ENCODE measurements at regions not wholly inside any gene's neighbourhood (a gene's known extent, or its start where the extent isn't known, plus 50 kb on each side); places are given as distances from the start of the nearest gene placed in this dataset.

DNA sequence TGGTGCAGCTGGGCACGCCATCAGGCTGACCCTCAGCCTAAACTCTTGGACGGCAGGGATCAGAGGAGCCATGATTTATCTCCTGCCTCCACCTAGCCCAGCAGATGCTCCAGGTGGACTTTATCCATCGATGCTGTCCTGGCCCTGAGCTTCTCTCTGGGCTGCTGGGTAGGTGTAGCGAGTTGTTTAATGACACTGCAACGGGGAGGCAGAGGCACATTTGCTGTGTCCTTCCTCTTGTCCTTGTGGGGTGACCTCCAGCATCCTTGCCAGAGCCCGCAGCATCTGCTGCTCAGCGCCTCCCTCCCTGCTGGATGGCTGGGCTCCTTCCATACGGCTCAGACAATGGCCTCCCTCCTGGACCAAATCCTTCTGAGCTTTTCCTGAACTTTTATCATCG is 103.1 kb upstream of the IRX4 start:
- TF ChIP-seq CTCF (IDR thresholded peaks at IDR 0.05; ENCODE audit: low read depth, low read length, poor library complexity, severe bottlenecking) (no peak), EZH2phosphoT487 (IDR thresholded peaks at IDR 0.05; ENCODE audit: borderline replicate concordance, low read length) (no peak)

Measured in DOHH2 (cell line).